Prostate gland (tissue), 2 donors: ENCODE measurements at regions not wholly inside any gene's neighbourhood (a gene's known extent, or its start where the extent isn't known, plus 50 kb on each side); places are given as distances from the start of the nearest gene placed in this dataset.

Experiments used
- DNase-seq: peaks from one replicate; pipeline ENCODE4 v3.0.0-alpha.2; 2019; ENCODE audit warnings: low spot score
- H3K27ac ChIP-seq, 2 donors: fragments of 200-600 bp; sonication (generic); 2 replicates each; pipeline ENCODE4 v1.5.1; 2017 to 2019
- H3K27me3 ChIP-seq: fragments of 200-600 bp; sonication (generic); replicated peaks from 2 replicates; pipeline ENCODE4 v1.5.1; 2019; ENCODE audit not compliant: insufficient read depth
- H3K36me3 ChIP-seq, 2 donors: fragments of 200-600 bp; sonication (generic); 1 replicate in 1 of 2; 2 replicates in 1 of 2; pipeline versions ENCODE4 v1.5.1 to v1.8.1; 2017 to 2019
- H3K4me1 ChIP-seq: fragments of 200-600 bp; sonication (generic); replicated peaks from 2 replicates; pipeline ENCODE4 v1.5.1; 2019
- H3K4me3 ChIP-seq, 2 donors: fragments of 200-600 bp; sonication (generic); 2 replicates each; pipeline ENCODE4 v1.5.1; 2017 to 2019
- H3K9me3 ChIP-seq: fragments of 200-600 bp; sonication (generic); 2 replicates; pipeline ENCODE4 v1.5.1; 2017
- POLR2A ChIP-seq: fragments of 450-650 bp; IDR thresholded peaks from one replicate; pipeline ENCODE4 v1.6.1; 2016; ENCODE audit warnings: antibody characterized with exemption, mild to moderate bottlenecking
- POLR2AphosphoS5 ChIP-seq: sonication (generic); formaldehyde crosslinking; IDR thresholded peaks from one replicate; pipeline ENCODE4 v1.6.1; 2017; ENCODE audit warnings: antibody characterized with exemption
- WGBS: methylation state at CpG from one replicate; pipeline ENCODE4 v1.1.5; 2018; 5-methylcytosine and 5-hydroxymethylcytosine counted together
- intact Hi-C: fragments of 100-400 bp; cut with DNase I; formaldehyde crosslinking; loops from one replicate; pipeline ENCODE4 v1.14.2; 2022
- TF ChIP-seq, protein P1 (sequence below), 4 experiments: fragments of 200-600 bp in 2 of 4; fragments of 450-650 bp in 2 of 4; sonication (generic) in 2 of 4; IDR thresholded peaks; 1 replicate in 3 of 4; 2 replicates in 1 of 4; pipeline ENCODE4 v1.5.1; 2016 to 2019; ENCODE audit warnings: antibody characterized with exemption in 4 of 4, mild to moderate bottlenecking in 2 of 4, moderate library complexity in 2 of 4

DNA sequence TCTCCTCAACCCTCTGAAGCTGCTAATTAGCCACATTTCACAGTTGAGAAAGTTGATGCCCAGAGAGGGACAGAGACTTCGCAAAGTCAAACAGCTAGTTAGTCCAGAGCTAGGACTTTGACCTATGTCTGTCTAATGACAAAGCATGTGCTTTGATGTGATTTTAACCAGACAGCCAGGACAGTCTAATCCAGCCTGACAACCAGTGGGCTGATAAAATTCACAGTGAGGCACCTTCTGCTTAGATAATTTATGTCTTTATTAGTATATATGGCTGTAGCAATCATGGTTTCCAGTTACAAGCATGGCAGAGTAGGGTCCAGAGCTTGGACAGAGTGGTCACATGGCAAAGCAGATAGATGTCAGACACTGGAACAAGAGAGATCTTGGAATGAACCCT is 133.6 kb upstream of the C1QTNF7 start:
- no peak overlapping the region for H3K27ac ChIP-seq
- DNase-seq = no peak
- no peaks in the 10 kb centered on the region for H3K9me3 ChIP-seq
- WGBS = 92% methylated on average over 1 of the region's 1 CpG
- no peaks in the 10 kb centered on the region for H3K4me1 ChIP-seq
- no peaks in the 10 kb centered on the region for H3K27me3 ChIP-seq
- no peak overlapping the region for H3K4me3 ChIP-seq
- no peaks in the 10 kb centered on the region for H3K36me3 ChIP-seq
- TF ChIP-seq, protein P1, sequence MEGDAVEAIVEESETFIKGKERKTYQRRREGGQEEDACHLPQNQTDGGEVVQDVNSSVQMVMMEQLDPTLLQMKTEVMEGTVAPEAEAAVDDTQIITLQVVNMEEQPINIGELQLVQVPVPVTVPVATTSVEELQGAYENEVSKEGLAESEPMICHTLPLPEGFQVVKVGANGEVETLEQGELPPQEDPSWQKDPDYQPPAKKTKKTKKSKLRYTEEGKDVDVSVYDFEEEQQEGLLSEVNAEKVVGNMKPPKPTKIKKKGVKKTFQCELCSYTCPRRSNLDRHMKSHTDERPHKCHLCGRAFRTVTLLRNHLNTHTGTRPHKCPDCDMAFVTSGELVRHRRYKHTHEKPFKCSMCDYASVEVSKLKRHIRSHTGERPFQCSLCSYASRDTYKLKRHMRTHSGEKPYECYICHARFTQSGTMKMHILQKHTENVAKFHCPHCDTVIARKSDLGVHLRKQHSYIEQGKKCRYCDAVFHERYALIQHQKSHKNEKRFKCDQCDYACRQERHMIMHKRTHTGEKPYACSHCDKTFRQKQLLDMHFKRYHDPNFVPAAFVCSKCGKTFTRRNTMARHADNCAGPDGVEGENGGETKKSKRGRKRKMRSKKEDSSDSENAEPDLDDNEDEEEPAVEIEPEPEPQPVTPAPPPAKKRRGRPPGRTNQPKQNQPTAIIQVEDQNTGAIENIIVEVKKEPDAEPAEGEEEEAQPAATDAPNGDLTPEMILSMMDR (IDR thresholded peaks at IDR 0.05) = no peak
- no peak for TF ChIP-seq POLR2AphosphoS5
- no peak for TF ChIP-seq POLR2A
- intact Hi-C loops = no loop called here

DNA sequence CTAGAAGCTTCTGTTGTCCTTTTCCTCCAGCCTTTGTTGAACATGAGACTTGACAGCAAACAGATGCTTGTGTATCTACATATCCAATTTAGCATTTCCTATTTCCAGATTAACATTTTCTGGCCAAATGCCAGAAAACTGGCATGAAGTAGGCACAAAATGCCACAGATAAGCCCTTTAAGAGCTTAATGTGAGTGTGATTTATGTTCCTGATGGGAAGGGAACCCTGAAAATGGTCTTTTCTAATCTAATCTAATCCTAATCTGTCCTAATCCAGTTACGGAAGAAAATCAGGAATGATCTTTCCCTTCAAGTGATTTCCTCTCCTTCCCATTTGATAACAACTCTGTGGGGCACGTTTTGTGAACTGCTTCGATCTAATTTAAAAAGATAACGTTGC is 133.0 kb upstream of the C1QTNF7 start:
- intact Hi-C loops = no loop called here
- no peaks in the 10 kb centered on the region for H3K9me3 ChIP-seq
- H3K4me3 ChIP-seq = no peak overlapping the region
- no peaks in the 10 kb centered on the region for H3K27me3 ChIP-seq
- no peak for TF ChIP-seq POLR2AphosphoS5
- TF ChIP-seq, protein P1 (IDR thresholded peaks at IDR 0.05) = no peak
- TF ChIP-seq POLR2A = no peak
- 58% methylated on average over 4 of the region's 4 CpGs for WGBS
- H3K4me1 ChIP-seq = no peaks in the 10 kb centered on the region
- no peaks in the 10 kb centered on the region for H3K36me3 ChIP-seq
- H3K27ac ChIP-seq = no peak overlapping the region
- DNase-seq = no peak

DNA sequence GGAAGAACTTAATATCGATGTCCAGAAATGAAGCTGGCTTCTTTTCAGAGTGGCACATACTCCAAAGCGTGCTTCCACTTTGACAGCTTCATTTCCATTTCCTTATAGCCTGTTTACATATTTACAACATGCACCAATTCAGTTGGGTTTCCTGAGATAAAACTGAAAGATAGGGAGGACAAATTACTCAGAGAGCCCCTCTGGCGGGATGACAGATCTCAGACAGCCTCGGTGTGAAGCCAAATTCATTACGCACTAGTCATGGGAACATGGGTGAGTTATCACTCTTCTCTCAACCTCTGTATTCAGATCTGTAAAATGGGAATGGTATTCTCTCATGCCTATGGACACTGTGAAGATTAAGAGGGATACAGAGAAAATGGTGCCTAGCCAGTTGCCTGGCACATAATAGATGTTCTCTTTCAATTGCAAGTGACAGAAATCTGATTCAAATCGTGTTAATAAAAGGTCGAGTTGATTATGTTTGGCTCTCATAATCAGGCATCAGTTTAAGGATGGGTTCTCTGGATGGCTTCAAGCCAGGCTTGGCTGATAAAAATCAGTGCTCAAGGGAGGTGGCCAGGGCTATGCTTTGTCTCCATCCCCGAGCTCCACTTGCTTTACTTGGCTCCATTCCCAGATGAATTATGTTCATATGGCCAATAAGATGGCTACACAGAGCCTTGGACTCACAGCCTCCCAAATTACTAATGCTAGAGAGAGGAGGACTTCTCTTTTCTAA is 132.2 kb upstream of the C1QTNF7 start:
- intact Hi-C loops = no loop called here
- no peak overlapping the region for H3K27ac ChIP-seq
- no peaks in the 10 kb centered on the region for H3K27me3 ChIP-seq
- no peaks in the 10 kb centered on the region for H3K9me3 ChIP-seq
- H3K4me3 ChIP-seq = no peak overlapping the region
- no peak for DNase-seq
- no peaks in the 10 kb centered on the region for H3K36me3 ChIP-seq
- TF ChIP-seq POLR2A = no peak
- WGBS = 55% methylated on average over 8 of the region's 8 CpGs
- H3K4me1 ChIP-seq = no peaks in the 10 kb centered on the region

DNA sequence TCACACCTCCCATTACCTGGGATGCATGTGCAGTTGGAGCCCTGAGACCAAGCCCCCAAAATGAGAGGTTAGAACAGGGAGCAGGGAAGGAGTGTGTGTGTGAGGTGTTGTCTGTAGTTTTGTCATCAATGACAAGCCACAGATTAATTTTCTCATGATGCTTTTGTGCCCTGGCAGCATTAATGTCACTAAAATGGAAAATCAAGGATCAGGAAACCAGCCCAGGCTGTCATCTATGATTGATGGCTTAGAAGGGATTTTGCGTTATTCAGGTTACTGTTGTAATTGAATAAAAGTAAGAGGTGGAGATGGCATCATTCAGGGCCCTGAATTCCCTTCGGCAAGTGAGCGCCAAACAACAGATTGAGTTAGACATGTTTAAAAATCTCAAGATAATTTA is 130.5 kb upstream of the C1QTNF7 start:
- WGBS = 93% methylated on average over 3 of the region's 3 CpGs
- intact Hi-C loops = no loop called here

DNA sequence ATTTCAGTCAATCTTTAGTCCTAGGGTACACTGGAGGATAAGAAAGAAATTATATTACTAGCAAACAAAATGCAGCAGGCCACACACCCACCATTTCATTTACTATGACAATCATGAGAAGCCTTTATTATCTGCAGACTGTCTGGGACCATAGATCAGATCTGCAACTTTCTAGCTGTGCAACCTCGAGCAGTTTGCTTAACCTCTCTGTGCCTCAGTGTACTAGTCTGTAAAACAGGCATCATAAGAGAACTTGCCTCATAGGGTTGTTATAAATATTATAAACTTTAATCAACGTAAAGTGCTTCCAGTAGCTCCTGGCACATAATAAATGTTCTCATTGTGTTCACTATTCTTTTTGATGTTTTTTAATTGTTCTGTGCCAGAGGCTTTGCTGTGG is 128.2 kb upstream of the C1QTNF7 start:
- no peak overlapping the region for H3K4me3 ChIP-seq
- TF ChIP-seq, protein P1 (IDR thresholded peaks at IDR 0.05) = no peak
- no peak for TF ChIP-seq POLR2A
- no peaks in the 10 kb centered on the region for H3K4me1 ChIP-seq
- no peak for DNase-seq
- no peaks in the 10 kb centered on the region for H3K27me3 ChIP-seq
- H3K27ac ChIP-seq = no peak overlapping the region
- intact Hi-C loops = no loop called here
- H3K36me3 ChIP-seq = no peaks in the 10 kb centered on the region
- 49% methylated on average over 2 of the region's 2 CpGs for WGBS
- no peaks in the 10 kb centered on the region for H3K9me3 ChIP-seq

More for the DNA sequence above, 130.5 kb upstream of the C1QTNF7 start:
- Histone ChIP-seq H3K9me3 (no peaks in the 10 kb centered on the region), H3K36me3 (no peaks in the 10 kb centered on the region), H3K4me3 (no peak overlapping the region), H3K27ac (no peak overlapping the region), H3K27me3 (no peaks in the 10 kb centered on the region), H3K4me1 (no peaks in the 10 kb centered on the region)
- TF ChIP-seq, protein P1 (IDR thresholded peaks at IDR 0.05) = no peak
- TF ChIP-seq POLR2A (no peak), POLR2AphosphoS5 (no peak)
- DNase-seq = no peak
